IMR-90 (cell line): ENCODE measurements at regions not wholly inside any gene's neighbourhood (a gene's known extent, or its start where the extent isn't known, plus 50 kb on each side); places are given as distances from the start of the nearest gene placed in this dataset.

Source experiments
- ATAC-seq: fragments of 200-7000 bp; cut with Tn5 transposase; 2 replicates; pipeline ENCODE4 v1.9.1; 2020; ENCODE audit warnings: low read depth, mild to moderate bottlenecking, moderate library complexity
- BruUV-seq: library from RNA; stranded (reverse); fragments of 400-500 nt; replicated peaks from 2 replicates; lab custom pipeline; 2021; lab: Mats Ljungman, UMichigan
- CTCF ChIA-PET: fragments of 300-600 bp; formaldehyde crosslinking; extraction: SDS; loops from one replicate; lab custom pipeline; 2021; ENCODE audit warnings: antibody characterized with exemption; lab: Yijun Ruan, JAX
- POLR2A ChIA-PET: fragments of 300-600 bp; sonication (Branson Sonifier 250); formaldehyde crosslinking; loops from one replicate; lab custom pipeline; 2022; ENCODE audit warnings: antibody characterized with exemption; ENCODE audit not compliant: unreplicated experiment; lab: Charles Lee
- DNase-seq: peaks from one replicate; pipeline ENCODE4 v3.0.0; 2013
- H2AFZ ChIP-seq: replicated peaks from 2 replicates; pipeline ENCODE3; 2013; ENCODE audit warnings: low read length, mild to moderate bottlenecking; ENCODE audit not compliant: poor library complexity
- H2AK5ac ChIP-seq: 2 replicates; pipeline ENCODE4 v1.6.1; 2013; ENCODE audit warnings: low read depth, low read length, inconsistent platforms
- H2AK9ac ChIP-seq: replicated peaks from 2 replicates; pipeline ENCODE3; 2013; ENCODE audit warnings: mild to moderate bottlenecking, low read depth, low read length, moderate library complexity; ENCODE audit not compliant: poor library complexity
- H2BK120ac ChIP-seq: 2 replicates; pipeline ENCODE4 v1.6.1; 2013; ENCODE audit warnings: low read depth, low read length, inconsistent platforms
- H2BK15ac ChIP-seq: 3 replicates; pipeline ENCODE4 v1.6.1; 2013; ENCODE audit warnings: low read depth, low read length, inconsistent platforms
- H2BK20ac ChIP-seq: 2 replicates; pipeline ENCODE4 v1.6.1; 2013; ENCODE audit warnings: low read depth, mild to moderate bottlenecking, inconsistent platforms, low read length, moderate library complexity
- H2BK5ac ChIP-seq: 2 replicates; pipeline ENCODE4 v1.6.1; 2013; ENCODE audit warnings: mild to moderate bottlenecking, low read depth, low read length, inconsistent platforms; ENCODE audit not compliant: poor library complexity, severe bottlenecking
- H3K14ac ChIP-seq: replicated peaks from 2 replicates; pipeline ENCODE4 v1.6.1; 2013; ENCODE audit warnings: low read depth, low read length, inconsistent platforms
- H3K18ac ChIP-seq: 2 replicates; pipeline ENCODE4 v1.6.1; 2013; ENCODE audit warnings: low read depth, low read length, control low read depth
- H3K23ac ChIP-seq: 2 replicates; pipeline ENCODE4 v1.6.1; 2013; ENCODE audit warnings: low read depth, low read length, inconsistent platforms
- H3K27ac ChIP-seq: 2 replicates; pipeline ENCODE4 v1.5.1; 2013; ENCODE audit warnings: mild to moderate bottlenecking, control low read depth, low read length; ENCODE audit not compliant: insufficient read depth
- H3K27me3 ChIP-seq: 2 replicates; pipeline ENCODE4 v1.6.1; 2013; ENCODE audit warnings: low read length; ENCODE audit not compliant: control insufficient read depth, insufficient read depth
- H3K36me3 ChIP-seq: 2 replicates; pipeline ENCODE4 v1.6.1; 2013; ENCODE audit warnings: low read length, mixed read lengths; ENCODE audit not compliant: control insufficient read depth, insufficient read depth
- H3K4ac ChIP-seq: 2 replicates; pipeline ENCODE4 v1.6.1; 2013; ENCODE audit warnings: low read depth, low read length, inconsistent platforms
- H3K4me1 ChIP-seq: 2 replicates; pipeline ENCODE4 v1.6.1; 2013; ENCODE audit warnings: low read length, mixed read lengths; ENCODE audit not compliant: control insufficient read depth, insufficient read depth
- H3K4me2 ChIP-seq: 2 replicates; pipeline ENCODE4 v1.6.1; 2013; ENCODE audit warnings: low read depth, mild to moderate bottlenecking, control low read depth, low read length, moderate library complexity
- H3K4me3 ChIP-seq: 2 replicates; pipeline ENCODE4 v1.5.1; 2013; ENCODE audit warnings: low read depth, mild to moderate bottlenecking, control low read depth, low read length, moderate library complexity; ENCODE audit not compliant: insufficient read depth
- H3K56ac ChIP-seq: 2 replicates; pipeline ENCODE4 v1.6.1; 2013; ENCODE audit warnings: low read length, inconsistent platforms; ENCODE audit not compliant: insufficient read depth; ENCODE audit errors: extremely low read depth
- H3K79me1 ChIP-seq, 2 experiments: 2 replicates each; pipeline ENCODE4 v1.6.1; 2013; ENCODE audit warnings: low read length in 2 of 2, inconsistent platforms in 1 of 2, low read depth in 1 of 2
- H3K9ac ChIP-seq: 2 replicates; pipeline ENCODE4 v1.6.1; 2013; ENCODE audit warnings: low read depth, low read length, control low read depth
- H3K9me1 ChIP-seq: 2 replicates; pipeline ENCODE4 v1.6.1; 2013; ENCODE audit warnings: low read length, inconsistent platforms; ENCODE audit not compliant: insufficient read depth
- H3K9me3 ChIP-seq: 2 replicates; pipeline ENCODE4 v1.6.1; 2013; ENCODE audit warnings: low read length; ENCODE audit not compliant: control insufficient read depth, insufficient read depth
- H4K20me1 ChIP-seq: 2 replicates; pipeline ENCODE4 v1.6.1; 2013; ENCODE audit warnings: low read length, inconsistent platforms; ENCODE audit not compliant: insufficient read depth
- H4K5ac ChIP-seq: 2 replicates; pipeline ENCODE4 v1.6.1; 2013; ENCODE audit warnings: mild to moderate bottlenecking, low read depth, low read length, control low read depth
- H4K8ac ChIP-seq, 2 experiments: 2 replicates each; pipeline ENCODE4 v1.6.1; 2013; ENCODE audit warnings: low read depth in 2 of 2, low read length in 2 of 2, control low read depth in 1 of 2, inconsistent platforms in 1 of 2
- H4K91ac ChIP-seq: 2 replicates; pipeline ENCODE4 v1.6.1; 2013; ENCODE audit warnings: low read depth, low read length, inconsistent platforms; ENCODE audit not compliant: insufficient read depth
- MAFK ChIP-seq: IDR thresholded peaks from 2 replicates; pipeline ENCODE4 v1.6.1; 2012; ENCODE audit warnings: low read depth, low read length, improper control_type of control experiment
- MXI1 ChIP-seq: IDR thresholded peaks from 2 replicates; pipeline ENCODE4 v1.6.1; 2012; ENCODE audit warnings: low read depth, mild to moderate bottlenecking, low read length, moderate library complexity, borderline replicate concordance
- RFX5 ChIP-seq: IDR thresholded peaks from 2 replicates; pipeline ENCODE4 v1.8.0; 2012; ENCODE audit warnings: low read depth, mild to moderate bottlenecking, low read length, moderate library complexity
- WGBS, 2 experiments: methylation state at CpG; one replicate each; pipeline versions ENCODE4 v1.1.5 to v1.1.7; 2013; ENCODE audit warnings: missing lambda C conversion rate in 2 of 2; ENCODE audit not compliant: insufficient read length in 1 of 2; ENCODE audit errors: extremely low coverage in 2 of 2; 5-methylcytosine and 5-hydroxymethylcytosine counted together
- dilution Hi-C: fragments of 300-500 bp; cut with HindIII; formaldehyde crosslinking; loops from one replicate; pipeline ENCODE4 v1.14.3; 2018; ENCODE audit warnings: low sequenced_read_pairs; ENCODE audit not compliant: unreplicated experiment
- in situ Hi-C: fragments of 300-500 bp; cut with MboI; formaldehyde crosslinking; loops from 3 replicates; pipeline ENCODE4 v1.14.3; 2019; ENCODE audit warnings: low sequenced_read_pairs, inconsistent platforms, mixed read lengths
- intact Hi-C: fragments of 100-400 bp; cut with micrococcal nuclease; formaldehyde crosslinking; loops from 2 replicates; pipeline ENCODE4 v1.10.0; 2022
- TF ChIP-seq, protein P1 (sequence below): fragments of 150-350 bp; IDR thresholded peaks from 2 replicates; pipeline ENCODE4 v1.6.1; 2016; ENCODE audit warnings: low read depth, mild to moderate bottlenecking, low read length, moderate library complexity, borderline replicate concordance

DNA sequence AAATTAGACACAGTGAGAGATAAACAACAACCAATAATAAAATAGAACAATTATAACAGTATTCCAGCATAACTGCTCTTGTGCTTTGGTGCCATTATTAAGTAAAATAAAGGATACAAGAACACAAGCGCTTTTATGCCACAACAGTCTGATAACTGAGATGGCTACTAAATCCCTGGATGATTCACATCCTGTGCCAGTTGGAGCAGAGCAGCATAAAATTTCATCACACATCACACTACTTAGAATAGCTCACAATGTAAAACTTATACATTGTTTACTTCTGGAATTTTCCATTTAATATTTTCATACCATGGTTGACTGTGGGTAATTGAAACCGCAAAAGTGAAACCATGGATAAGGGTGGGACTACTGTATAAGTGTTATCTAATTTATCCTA lies 399.9 kb upstream of the CNKSR2 start:
- Histone ChIP-seq H3K36me3 (no peaks in the 10 kb centered on the region), H2AFZ (no peak overlapping the region), H3K4me3 (no peak overlapping the region), H3K27me3 (no peaks in the 10 kb centered on the region), H3K9me3 (peaks cover 1% of the 10 kb centered on the region; the same call in 1 of the 2 replicates), H3K79me1 (no peaks in the 10 kb centered on the region), H2AK9ac (no peak overlapping the region), H2BK120ac (no peak overlapping the region), H4K20me1 (no peaks in the 10 kb centered on the region), H2BK20ac (no peak overlapping the region), H4K8ac (no peak overlapping the region), H3K18ac (no peak overlapping the region), H3K23ac (no peak overlapping the region), H3K4me2 (no peak overlapping the region), H3K4me1 (no peaks in the 10 kb centered on the region), H2AK5ac (no peak overlapping the region), H4K91ac (no peak overlapping the region), H3K56ac (no peak overlapping the region), H3K4ac (no peak overlapping the region), H3K9ac (no peak overlapping the region), H3K9me1 (no peaks in the 10 kb centered on the region), H2BK5ac (no peak overlapping the region), H2BK15ac (no peak overlapping the region), H3K27ac (no peak overlapping the region), H4K5ac (no peak overlapping the region), H3K14ac (no peak overlapping the region)
- CTCF ChIA-PET: no interaction called here
- POLR2A ChIA-PET: no interaction called here
- DNase-seq (no peak), ATAC-seq (no peak)
- in situ Hi-C loops (no loop called here), intact Hi-C loops (no loop called here), dilution Hi-C loops (no loop called here)
- no TSS peak for BruUV-seq
- TF ChIP-seq MXI1: no peak
- TF ChIP-seq, protein P1, sequence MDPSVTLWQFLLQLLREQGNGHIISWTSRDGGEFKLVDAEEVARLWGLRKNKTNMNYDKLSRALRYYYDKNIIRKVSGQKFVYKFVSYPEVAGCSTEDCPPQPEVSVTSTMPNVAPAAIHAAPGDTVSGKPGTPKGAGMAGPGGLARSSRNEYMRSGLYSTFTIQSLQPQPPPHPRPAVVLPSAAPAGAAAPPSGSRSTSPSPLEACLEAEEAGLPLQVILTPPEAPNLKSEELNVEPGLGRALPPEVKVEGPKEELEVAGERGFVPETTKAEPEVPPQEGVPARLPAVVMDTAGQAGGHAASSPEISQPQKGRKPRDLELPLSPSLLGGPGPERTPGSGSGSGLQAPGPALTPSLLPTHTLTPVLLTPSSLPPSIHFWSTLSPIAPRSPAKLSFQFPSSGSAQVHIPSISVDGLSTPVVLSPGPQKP: no peak
- no peak for TF ChIP-seq MAFK
- TF ChIP-seq RFX5: no peak
- no CpG with 5 or more reads among the region's 2 CpGs for WGBS, 2 experiments
